Fibroblast of skin of abdomen (primary cell): ENCODE measurements at regions not wholly inside any gene's neighbourhood (a gene's known extent, or its start where the extent isn't known, plus 50 kb on each side); places are given as distances from the start of the nearest gene placed in this dataset.
"Not testable (repeated sequence)": the region's sequence is repeated elsewhere in the genome, so short reads cannot be mapped to it uniquely, and the experiment has no call there.

Experiments
- DNase-seq: peaks from one replicate; pipeline ENCODE4 v3.0.0-alpha.2; 2013

DNA sequence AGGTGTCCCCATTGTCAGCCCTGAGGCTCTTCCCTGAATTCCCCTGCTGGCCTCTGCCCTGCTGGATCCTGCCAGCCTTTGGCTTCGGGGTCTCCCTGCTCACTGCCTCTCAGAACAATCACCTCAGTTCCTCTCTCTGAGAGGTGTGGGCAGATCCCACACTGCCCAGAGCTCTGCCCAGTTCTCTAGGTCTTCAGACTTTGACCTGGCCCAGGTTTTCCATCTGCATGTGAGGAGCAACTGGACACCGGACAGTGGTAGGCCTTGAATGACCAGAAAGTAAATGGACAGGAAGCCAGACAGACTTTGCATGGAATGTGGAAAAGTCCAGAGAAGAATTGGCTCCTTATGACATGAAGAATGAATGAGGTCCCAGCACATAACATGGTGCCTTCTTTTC is 111.8 kb downstream of the FOXD4L6 start:
- DNase-seq = not testable (repeated sequence)

DNA sequence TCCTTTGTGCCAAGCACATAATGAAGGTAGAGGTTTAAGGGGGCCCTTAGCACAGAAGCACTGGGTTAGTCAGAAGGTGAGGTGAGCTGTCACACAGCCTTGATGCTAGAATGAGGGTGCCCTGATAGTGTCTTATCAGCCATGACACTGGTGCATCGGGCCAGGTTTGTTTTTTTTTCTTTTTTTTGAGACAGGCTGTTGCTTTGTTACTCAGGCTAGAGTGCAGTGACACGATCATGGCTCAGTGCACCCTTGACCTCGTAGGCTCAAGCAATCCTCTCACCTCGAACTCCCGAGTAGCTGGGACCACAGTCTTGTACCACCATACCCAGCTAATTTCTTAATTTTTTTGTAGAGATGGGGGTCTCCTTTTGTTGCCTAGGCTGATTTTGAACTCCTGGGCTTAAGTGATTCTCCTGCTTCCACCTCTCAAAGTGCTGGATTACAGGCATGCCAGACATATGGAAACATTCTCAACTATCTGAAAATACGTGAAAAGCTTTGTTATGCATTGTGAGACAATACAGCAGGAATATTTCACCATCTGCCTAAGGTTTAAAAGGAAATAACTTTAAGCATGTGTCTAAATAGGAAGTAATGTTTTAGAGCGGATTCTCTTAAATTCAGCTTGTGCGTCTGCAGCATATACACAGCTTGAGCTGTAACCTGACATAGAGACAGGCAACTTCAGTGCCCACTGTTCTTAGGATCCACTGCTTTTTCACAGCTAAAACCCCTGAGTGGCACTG is 128.4 kb downstream of the FOXD4L6 start:
- not testable (repeated sequence) for DNase-seq

DNA sequence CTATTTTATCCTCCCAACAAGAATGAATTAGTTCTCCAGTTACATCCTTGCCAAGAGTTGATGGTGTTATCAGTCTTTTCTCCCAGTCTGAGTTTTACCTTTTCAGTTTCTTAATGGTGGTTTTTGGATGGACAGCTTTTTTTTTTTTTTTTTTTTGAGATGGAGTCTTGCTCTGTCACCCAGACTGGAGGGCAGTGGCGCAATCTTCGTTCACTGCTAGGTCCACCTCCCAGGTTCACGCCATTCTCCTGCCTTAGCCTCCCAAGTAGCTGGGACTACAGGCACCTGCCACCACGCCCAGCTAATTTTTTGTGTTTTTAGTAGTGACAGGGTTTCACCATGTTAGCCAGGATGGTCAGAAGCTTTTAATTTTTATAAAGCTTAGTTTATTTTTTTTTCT is 133.0 kb downstream of the FOXD4L6 start:
- not testable (repeated sequence) for DNase-seq

DNA sequence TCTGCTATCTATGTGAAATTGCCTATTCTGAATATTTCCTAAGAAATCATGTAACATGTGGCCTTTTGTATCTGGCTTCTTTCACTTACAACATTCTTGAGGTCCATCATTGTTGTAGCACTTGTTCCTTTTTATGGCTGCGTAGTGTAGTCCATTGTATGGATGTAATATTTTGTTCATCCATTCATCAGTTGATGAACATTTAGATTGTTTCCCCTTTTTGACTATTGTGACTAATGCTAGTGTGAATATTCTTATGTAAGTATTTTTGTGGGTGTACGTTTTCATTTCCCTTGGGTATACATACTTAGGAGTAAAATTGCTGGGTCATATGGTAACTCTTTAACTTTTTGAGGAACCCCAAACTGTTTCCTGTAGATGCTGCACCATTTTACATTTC is 134.6 kb downstream of the FOXD4L6 start:
- not testable (repeated sequence) for DNase-seq

DNA sequence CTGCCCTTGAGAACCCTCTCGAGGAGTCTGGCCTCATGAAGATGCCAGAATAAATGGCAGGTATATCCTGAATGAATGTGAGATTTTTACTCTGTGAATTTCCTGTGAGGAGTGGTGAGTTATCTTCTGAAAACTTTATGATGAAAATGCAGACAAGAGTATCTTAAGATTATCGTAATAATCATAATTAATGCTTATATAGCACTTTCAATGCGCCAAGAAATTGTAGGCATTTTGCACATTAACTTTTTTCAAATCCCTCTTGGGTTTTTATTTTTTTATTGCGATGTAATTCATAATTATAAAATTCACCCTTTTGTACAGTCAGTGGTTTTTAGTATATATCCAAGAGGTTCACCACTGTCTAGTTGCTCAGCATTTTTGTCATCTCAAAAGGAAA is 135.1 kb downstream of the FOXD4L6 start:
- DNase-seq = not testable (repeated sequence)

DNA sequence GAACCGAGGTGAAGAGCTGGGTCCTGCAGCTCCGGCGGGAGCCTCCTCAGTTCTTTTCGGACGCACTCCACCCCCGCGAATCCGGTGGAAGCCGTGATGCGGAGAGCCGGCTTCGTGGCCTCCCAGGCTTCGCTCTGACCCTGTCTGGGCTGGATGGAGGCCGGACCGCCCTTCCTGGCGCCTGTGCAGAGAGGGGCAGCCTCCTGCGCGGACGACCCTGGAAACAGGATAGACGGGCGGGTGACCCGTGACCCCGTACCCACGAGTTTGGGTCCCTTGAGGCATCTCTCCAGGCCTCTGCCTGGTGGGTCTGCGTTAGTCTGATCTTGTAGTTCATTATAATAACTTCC is 136.0 kb downstream of the FOXD4L6 start:
- DNase-seq = not testable (repeated sequence)

DNA sequence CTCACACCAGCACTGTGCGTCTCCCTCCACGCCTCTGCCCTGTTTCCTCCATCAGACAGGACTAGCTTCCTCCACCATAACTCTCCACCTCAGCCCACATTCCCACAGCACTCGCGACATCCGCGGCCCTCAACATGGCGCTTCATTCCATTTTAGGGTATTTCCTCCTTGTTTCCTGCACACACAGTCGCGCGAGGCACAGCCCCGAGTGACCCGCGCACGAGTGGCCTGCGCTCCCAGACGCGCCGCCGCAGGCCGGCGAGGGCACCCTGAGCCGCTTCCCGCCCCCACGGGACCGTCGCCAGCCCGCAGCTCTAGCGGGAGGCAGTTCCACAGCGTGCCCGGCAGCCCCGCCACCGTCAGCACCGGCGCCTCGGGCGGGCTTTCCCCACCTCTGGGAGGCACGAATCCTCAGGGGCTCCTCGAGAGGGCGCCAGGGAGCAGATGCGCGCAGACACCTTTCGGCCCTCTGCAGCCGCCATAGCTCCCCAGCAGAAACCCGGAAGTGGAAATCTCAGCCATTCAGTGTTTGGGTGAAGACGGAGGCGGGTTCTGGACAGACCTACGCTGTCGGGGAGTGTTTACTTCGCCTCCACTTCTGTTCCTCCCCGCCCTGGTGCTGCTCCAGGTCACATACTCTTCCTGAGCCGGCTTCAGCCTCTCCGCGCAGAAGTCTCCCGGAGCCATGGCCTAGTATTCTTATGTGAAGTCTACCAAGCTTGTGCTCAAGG is 136.6 kb downstream of the FOXD4L6 start:
- peak; percentile 98 for DNase-seq

DNA sequence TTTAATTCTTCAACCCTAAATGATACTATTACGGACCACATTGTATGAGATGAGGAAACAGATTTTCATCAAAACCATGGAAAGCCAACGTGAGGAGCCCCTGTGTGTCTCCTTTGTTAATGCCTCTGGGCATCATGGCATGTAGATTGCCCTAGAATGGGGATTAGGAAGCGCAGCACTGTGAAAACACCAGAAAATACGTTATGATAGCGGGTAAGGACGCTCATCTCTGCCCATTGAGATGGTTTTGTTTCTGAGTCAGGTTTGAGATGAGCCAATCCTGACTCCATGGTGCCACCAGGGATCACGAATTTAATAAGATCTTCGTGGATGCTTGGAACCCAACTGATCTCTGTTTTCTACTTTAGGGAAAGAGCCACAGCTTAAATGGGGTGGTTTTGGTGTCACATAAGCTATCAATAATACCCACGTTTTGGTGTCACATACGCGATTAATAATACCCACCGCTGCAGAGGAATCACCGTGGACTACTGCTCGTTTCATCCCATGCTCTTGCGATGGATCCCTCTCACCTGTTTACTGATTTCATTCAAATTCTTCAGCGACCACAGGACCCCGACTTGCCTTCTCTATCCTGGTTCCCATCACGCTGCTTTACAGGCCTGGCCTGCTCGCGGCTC is 137.3 kb downstream of the FOXD4L6 start:
- DNase-seq = not testable (repeated sequence)

DNA sequence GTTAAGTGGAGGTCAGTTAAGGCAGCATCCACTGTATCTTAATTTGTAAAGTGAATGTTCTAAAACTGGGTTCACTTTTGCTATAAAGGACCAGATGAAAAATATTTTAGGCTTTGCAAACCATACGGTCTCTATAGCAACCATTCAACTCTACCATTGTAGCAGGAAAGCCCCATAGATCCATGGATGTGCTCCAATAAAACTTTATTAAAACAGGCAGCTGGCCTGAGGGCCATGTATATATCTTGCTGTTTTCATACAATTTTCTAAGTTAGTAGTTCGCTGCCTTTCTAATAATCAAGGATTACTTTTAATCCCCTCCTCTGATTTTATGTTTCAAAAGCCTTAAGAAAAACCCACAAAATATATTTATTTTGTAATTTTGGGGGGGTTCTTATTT is 142.1 kb downstream of the FOXD4L6 start:
- not testable (repeated sequence) for DNase-seq

DNA sequence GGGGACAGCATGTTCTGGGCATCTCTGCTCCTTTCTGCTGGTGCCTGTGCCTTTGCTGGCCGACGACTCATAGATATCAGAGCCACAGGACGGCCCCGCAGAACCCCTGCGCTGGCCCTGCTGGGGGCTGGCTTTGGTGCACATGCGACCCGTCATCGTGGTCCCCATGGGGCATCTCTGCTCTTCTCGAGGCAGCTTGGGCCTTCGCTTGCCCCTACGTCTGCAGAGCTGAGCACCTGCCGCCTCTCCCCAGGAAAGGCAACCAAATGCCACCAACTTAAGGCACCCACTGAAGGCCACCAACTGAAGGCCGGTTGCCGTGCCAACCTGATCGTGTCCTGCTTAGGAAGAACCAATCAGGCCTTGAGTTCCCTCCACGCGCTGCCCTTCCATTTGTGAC is 153.1 kb downstream of the FOXD4L6 start:
- not testable (repeated sequence) for DNase-seq

DNA sequence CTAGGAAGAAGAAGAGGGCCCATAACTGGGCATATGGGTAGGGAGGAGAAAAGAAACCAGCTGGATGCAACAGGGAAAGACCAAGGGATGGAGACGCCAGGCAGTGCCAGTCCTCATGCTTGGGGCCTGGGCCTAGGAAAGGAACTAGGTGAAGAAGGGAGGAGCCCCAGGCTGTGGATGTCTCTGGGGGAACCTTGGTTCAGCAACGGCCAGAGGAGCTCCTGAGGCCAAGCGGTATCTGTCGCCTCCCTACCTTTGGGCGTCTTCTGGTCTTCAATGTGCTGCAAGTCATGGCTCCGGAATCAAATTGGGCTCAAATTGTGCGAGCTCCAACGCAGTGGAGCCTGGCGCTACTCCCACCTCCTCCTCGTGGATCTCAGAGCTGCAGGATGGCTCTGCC is 153.6 kb downstream of the FOXD4L6 start:
- DNase-seq = not testable (repeated sequence)

DNA sequence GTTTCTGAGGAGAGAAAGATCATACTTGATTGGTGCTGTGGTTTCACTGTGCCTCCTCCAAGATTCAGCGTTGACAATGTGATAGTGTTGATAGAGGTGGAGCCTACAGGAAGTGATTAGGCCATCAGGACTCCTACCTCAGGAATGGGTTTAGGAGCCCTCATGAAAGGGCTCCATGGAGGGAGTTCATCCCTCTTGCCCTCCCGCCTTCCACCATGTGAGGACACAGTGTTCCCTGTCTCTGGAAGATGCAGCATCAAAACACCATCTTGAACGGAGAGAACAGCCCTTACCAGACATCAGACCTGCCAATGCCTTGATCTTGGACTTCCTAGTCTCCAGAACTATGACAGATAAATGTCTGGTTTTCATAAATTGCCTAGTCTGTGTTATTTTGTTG is 156.7 kb downstream of the FOXD4L6 start:
- DNase-seq = not testable (repeated sequence)

DNA sequence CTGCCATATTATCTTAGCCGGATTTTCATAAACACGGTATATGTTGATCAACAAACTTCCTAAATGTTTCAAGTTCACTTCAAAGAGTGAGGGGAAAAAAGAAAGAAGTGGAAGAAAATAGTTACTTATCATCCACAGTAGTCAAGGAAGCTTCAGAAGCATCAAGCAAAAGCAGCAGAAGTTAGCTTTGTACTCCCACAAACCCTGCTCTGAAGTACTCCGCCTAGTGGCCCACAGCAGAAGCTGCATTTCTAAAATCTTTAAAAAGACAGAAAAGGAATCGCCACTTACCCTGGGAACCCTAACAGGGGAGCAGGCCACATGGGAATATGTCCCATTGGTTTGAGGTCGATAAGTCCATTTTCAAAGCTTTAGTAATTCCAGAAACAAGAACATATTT is 158.1 kb downstream of the FOXD4L6 start:
- DNase-seq = not testable (repeated sequence)

DNA sequence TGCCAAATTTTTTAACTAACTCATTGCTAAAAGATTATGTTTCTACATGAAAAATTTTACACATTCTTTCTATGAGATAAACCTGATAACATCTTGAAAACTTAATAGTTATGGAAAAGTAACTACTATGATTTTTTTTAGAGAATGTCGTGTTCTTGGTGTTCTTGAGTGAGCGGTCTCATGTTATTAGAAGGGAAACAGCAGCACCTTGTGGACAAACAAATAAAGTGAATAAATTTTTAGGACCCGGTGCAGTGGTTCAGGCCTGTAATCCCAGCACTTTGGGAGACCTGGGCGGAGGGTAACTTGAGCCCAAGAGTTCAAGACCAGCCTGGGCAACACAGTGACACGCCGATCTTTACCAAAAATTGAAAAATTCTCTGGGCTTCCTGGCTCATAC is 166.0 kb downstream of the FOXD4L6 start:
- not testable (repeated sequence) for DNase-seq

DNA sequence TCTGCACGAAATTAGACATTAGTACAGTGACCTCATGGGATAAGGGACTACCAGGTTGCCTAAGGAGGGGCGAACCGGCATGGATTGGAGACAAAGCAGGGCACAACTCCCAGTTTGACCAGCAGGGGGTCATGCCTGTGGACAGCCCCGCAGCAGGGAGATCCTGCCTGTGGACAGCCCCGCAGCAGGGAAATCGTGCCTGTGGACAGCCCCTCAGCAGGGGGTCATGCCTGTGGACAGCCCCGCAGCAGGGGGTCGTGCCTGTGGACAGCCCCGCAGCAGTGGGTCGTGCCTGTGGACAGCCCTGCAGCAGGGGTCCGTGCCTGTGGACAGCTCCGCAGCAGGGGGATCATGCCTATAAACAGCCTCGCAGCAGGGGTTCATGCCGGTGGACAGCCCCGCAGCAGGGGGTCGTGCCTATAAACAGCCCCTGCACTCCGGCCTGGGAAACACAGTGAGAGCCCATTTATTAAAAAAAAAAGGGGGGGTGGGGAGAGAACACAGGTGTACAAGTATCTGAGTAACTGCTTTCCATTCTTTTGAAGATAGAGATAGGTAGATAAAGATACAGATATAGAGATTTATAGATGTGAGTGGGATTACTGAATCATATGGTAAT is 176.5 kb downstream of the FOXD4L6 start:
- not testable (repeated sequence) for DNase-seq

DNA sequence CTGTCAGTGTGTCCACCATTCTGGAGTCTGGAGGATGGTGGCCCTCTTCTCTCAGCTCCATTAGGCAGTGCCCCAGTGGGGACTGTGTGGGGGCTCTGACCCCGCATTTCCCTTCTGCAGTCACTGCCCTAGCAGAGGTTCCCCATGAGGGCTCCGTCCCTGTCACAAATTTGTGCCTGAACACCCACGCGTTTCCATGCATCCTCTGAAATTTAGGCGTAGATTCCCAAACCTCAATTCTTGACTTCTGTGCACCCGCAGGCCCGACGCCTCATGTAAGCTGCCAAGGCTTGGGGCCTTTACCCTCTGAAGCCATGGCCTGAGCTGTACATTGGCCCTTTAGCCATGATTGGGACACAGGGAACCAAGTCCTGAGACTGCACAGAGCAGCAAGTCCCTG is 182.3 kb downstream of the FOXD4L6 start:
- not testable (repeated sequence) for DNase-seq

DNA sequence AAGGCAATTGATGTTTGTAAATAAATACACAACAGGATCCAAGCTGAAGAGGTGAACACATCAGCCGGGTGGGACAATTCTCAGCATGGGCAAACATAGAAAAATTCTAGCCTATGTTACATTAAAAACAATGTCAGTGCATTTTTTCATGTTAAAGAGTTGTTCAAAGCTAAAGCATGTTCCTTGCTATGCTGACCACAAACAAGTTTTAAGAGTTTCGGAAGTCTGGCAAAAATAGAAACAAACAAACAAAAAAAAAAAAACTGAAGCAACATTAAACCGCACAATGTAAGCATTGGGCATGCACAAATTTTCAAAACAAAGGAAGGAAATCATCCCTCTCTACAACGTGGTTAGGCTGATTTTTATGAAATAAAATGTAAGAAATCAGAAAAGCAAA is 185.8 kb downstream of the FOXD4L6 start:
- not testable (repeated sequence) for DNase-seq

DNA sequence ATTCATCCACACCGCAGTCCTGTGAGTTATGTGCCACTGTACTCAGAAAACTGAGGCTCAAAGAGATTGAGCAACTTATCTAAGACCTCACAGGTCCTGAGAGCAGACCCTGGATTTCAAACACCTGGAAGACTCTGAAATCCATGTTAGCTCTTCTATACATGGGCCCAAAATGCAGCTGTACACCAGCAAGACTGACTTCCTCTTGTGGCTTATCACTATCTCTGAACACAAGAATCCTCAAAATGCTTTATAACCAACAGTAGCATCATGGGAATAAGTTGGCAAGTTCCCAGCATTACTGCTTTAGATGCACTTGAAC is 188.6 kb downstream of the FOXD4L6 start:
- not testable (repeated sequence) for DNase-seq

DNA sequence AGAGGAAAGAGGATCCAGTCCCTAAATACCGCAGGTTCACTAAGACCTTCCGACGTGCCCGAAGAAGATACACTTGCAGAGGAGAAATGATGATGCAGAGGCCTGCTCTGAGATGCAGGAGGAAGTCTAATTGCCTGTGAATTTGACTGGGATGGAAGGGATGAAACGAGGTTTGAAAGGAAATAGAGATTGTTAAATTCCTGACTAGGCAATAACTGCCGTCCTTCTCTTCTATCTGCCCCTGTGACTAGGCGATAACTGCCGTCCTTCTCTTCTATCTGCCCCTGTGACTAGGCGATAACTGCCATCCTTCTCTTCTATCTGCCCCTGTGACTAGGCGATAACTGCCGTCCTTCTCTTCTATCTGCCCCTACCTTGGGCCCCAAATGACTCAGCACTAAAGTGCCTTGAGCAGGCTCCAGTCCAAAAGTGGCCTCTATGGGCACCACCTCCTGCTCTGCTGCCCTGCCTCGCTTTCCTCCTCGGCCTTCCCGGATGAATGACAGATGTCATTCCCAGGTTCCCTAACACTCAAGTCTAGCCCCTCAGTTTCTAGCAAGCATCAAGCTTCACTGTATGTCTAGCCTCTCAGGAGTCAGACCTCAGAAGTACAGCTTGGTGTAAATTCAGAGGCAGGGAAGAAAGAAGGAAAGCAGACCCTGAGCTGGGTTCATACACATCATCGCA is 189.1 kb downstream of the FOXD4L6 start:
- not testable (repeated sequence) for DNase-seq

DNA sequence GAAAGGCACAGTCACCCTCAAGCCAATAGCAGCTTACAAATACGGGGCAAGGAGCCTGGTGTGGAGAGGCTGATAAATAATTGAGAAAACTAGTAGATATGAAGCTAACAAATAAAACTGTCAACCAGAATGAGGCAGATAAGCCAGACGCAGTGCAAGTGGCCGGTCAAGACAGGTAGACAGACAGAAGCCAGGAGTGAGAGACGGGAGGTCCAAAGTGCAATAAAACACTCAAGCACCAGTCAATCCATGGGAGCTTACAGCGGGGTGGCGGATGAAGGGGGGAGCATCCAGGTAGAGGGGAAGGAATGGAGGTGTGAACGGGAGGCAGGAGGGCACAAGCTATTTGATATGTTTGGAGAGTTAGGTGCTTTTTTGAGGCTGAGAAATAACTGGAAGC is 193.1 kb downstream of the FOXD4L6 start:
- DNase-seq = no peak

DNA sequence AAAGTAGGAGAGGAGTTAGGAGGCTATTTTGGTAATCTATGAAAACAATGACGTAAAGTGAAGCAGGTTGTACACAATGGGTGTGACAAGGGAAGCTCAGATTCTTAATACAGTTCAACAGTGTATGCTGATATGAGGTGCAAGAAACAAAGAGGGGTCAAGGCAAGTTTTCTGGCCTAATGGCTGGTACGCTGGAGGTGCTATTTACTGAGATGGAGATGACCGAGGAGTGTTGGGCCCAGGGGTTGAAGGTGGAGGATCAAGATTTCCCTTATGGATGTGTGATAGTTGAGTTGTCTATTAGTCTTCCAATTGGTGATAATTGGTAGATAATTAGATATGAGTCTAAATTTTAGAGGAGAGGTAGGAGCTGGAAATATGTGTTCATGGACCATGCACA is 194.0 kb downstream of the FOXD4L6 start:
- not testable (repeated sequence) for DNase-seq

DNA sequence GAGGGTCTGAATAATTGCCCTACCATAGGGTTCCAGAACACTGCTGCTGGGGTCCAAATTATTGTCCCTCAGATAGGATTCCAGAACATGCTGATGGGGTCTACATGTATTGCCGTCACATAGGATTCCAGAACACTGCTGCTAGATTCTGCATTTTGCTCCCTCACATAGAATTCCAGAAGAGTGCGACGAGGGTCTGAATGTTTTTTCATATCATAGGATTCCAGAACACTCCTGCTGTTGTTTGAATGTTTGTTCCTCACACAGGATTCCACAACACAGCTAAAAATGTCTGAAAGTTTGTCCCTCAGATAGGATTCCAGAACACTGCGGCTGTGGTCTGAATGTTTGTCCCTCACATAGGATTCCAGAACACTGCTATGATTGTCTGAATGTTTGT is 198.1 kb downstream of the FOXD4L6 start:
- not testable (repeated sequence) for DNase-seq

DNA sequence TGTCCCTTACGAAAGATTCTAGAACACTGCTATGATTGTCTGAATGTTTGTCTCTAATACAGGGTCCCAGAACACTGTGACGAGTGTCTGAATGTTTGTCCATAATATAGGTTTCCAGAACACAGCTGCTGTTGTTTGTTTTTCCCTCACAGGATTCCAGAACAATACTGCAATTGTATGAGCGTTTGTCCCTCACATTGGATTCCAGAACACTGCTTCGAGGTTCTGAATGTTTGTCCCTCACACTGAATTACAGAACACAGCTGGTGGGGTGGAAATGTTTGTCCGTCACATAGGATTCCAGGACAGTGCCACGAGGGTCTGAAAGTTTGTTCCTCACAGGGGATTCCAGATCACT is 199.0 kb downstream of the FOXD4L6 start:
- DNase-seq = not testable (repeated sequence)
